Nephron (organoid): ENCODE measurements at regions not wholly inside any gene's neighbourhood (a gene's known extent, or its start where the extent isn't known, plus 50 kb on each side); places are given as distances from the start of the nearest gene placed in this dataset.

Experiments used
- H3K27ac Mint-ChIP-seq, 3 experiments: 2 replicates each; pipeline ENCODE4 v1.8.0; 2020; ENCODE audit warnings: mixed read lengths in 3 of 3, mild to moderate bottlenecking in 2 of 3, moderate library complexity in 1 of 3
- H3K27me3 Mint-ChIP-seq: 2 replicates; pipeline ENCODE4 v1.8.0; 2021; ENCODE audit warnings: low read depth, mild to moderate bottlenecking, moderate library complexity, mixed read lengths
- H3K36me3 Mint-ChIP-seq: 2 replicates; pipeline ENCODE4 v1.8.0; 2020; ENCODE audit warnings: low read depth, mixed read lengths
- H3K4me1 Mint-ChIP-seq: 2 replicates; pipeline ENCODE4 v1.8.0; 2020; ENCODE audit warnings: mixed read lengths
- H3K4me3 Mint-ChIP-seq, 3 experiments: 2 replicates each; pipeline ENCODE4 v1.8.0; 2020; ENCODE audit warnings: mild to moderate bottlenecking in 3 of 3, mixed read lengths in 3 of 3, moderate library complexity in 2 of 3
- H3K9me3 Mint-ChIP-seq: 2 replicates; pipeline ENCODE4 v1.8.0; 2020; ENCODE audit warnings: mixed read lengths
- CTCF ChIP-seq, 3 experiments: fragments of 200-600 bp; sonication (generic); IDR thresholded peaks; one replicate each; pipeline ENCODE4 v1.5.0; 2021; ENCODE audit warnings: antibody characterized with exemption in 3 of 3; ENCODE audit not compliant: unreplicated experiment in 3 of 3

- H3K27ac Mint-ChIP-seq = no peak overlapping the region
- no peak overlapping the region for H3K4me3 Mint-ChIP-seq
- no peaks in the 10 kb centered on the region for H3K36me3 Mint-ChIP-seq
- no peak for TF ChIP-seq CTCF (IDR thresholded peaks at IDR 0.05; ENCODE audit: unreplicated experiment in 3 of 3)
- H3K27me3 Mint-ChIP-seq = no peaks in the 10 kb centered on the region
- no peaks in the 10 kb centered on the region for H3K9me3 Mint-ChIP-seq
- peaks cover 25% of the 10 kb centered on the region for H3K4me1 Mint-ChIP-seq
Observed at GRCh38 chr4:62194342-62194741, 994.2 kb downstream of the ADGRL3 start.

GRCh38 chr4:62193761-62194160 is 993.6 kb downstream of the ADGRL3 start:
- Mint-ChIP-seq H3K9me3 (no peaks in the 10 kb centered on the region), H3K36me3 (no peaks in the 10 kb centered on the region), H3K27me3 (no peaks in the 10 kb centered on the region), H3K4me1 (peaks cover 20% of the 10 kb centered on the region), H3K4me3 (no peak overlapping the region), H3K27ac (peak overlapping the region in 1 of 3 experiments; percentile 6)
- TF ChIP-seq CTCF (IDR thresholded peaks at IDR 0.05; ENCODE audit: unreplicated experiment in 3 of 3) = no peak

DNA sequence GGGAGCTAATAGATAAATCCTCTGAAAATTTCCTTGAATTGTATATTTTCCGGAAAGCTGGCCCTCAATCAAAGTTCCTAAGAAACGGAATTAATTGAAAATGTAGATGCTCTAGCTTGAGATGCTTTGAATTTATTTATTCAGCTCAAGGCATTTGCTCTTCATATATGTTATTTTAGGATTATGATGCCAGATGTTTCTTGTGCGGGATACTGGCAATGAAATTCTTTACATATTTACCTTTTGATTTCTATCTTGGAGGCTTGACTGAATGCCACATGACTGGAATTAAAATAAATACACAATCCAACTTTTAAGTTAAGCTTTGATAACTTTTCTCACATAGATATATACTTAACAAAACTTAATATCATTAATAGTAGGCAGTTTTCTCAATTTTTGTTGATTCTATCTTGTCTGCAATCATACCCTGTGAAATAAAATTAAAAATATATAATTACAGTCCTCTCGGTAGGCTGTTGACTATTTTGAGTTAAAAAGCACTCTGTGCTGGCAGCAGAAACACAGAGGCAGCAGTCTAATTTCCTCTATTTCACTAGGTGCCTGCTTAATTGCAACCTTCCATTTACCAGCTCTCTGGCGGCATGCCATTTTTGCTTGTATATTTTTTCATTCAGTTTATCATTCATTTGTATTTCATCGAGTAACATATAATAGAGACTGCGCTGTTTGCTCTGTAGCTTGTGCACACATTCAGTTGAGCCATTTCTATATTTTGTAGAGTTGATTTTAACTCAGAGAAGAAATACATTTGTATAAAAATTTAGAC is 991.5 kb downstream of the ADGRL3 start:
- H3K27ac Mint-ChIP-seq = no peak overlapping the region
- no peaks in the 10 kb centered on the region for H3K27me3 Mint-ChIP-seq
- peaks cover 20% of the 10 kb centered on the region for H3K4me1 Mint-ChIP-seq
- TF ChIP-seq CTCF (IDR thresholded peaks at IDR 0.05; ENCODE audit: unreplicated experiment in 3 of 3) = no peak
- no peak overlapping the region for H3K4me3 Mint-ChIP-seq
- peaks cover 8% of the 10 kb centered on the region for H3K9me3 Mint-ChIP-seq
- H3K36me3 Mint-ChIP-seq = no peaks in the 10 kb centered on the region

- Mint-ChIP-seq H3K27ac (no peak overlapping the region), H3K9me3 (peaks cover 3% of the 10 kb centered on the region), H3K27me3 (no peaks in the 10 kb centered on the region), H3K4me3 (no peak overlapping the region), H3K36me3 (no peaks in the 10 kb centered on the region), H3K4me1 (no peaks in the 10 kb centered on the region)
- TF ChIP-seq CTCF (IDR thresholded peaks at IDR 0.05; ENCODE audit: unreplicated experiment in 3 of 3) = no peak
Observed at GRCh38 chr4:62170235-62170634, 970.1 kb downstream of the ADGRL3 start.

GRCh38 chr4:62168681-62169080 is 968.6 kb downstream of the ADGRL3 start:
- H3K9me3 Mint-ChIP-seq = peaks cover 3% of the 10 kb centered on the region
- no peak overlapping the region for H3K27ac Mint-ChIP-seq
- H3K4me3 Mint-ChIP-seq = no peak overlapping the region
- no peaks in the 10 kb centered on the region for H3K4me1 Mint-ChIP-seq
- no peak for TF ChIP-seq CTCF (IDR thresholded peaks at IDR 0.05; ENCODE audit: unreplicated experiment in 3 of 3)
- H3K27me3 Mint-ChIP-seq = no peaks in the 10 kb centered on the region
- no peaks in the 10 kb centered on the region for H3K36me3 Mint-ChIP-seq

DNA sequence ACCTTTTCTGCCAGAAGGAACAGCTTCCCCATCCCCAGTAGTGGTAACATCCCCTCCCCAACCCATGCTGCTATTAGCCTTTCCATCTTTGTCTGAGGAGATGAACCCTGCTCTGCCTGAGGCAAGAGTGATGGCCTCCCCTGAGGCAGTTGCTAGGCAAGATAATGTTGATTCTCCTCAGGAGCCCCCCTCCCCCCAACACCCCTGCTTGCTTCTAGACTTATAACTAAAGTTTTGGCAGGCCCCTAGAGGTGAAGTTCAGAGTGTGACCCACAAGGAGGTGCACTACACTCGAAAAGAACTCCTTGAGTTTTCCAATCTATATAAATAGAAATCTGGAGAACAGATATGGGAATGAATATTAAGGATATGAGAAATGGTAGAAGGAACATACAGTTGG is 962.5 kb downstream of the ADGRL3 start:
- H3K27ac Mint-ChIP-seq = no peak overlapping the region
- H3K36me3 Mint-ChIP-seq = no peaks in the 10 kb centered on the region
- no peaks in the 10 kb centered on the region for H3K27me3 Mint-ChIP-seq
- no peak overlapping the region for H3K4me3 Mint-ChIP-seq
- no peaks in the 10 kb centered on the region for H3K4me1 Mint-ChIP-seq
- TF ChIP-seq CTCF (IDR thresholded peaks at IDR 0.05; ENCODE audit: unreplicated experiment in 3 of 3) = no peak
- H3K9me3 Mint-ChIP-seq = peaks cover 11% of the 10 kb centered on the region
